ENCODE measurements at regions not wholly inside any gene's neighbourhood (a gene's known extent, or its start where the extent isn't known, plus 50 kb on each side); places are given as distances from the start of the nearest gene placed in this dataset.

DNA sequence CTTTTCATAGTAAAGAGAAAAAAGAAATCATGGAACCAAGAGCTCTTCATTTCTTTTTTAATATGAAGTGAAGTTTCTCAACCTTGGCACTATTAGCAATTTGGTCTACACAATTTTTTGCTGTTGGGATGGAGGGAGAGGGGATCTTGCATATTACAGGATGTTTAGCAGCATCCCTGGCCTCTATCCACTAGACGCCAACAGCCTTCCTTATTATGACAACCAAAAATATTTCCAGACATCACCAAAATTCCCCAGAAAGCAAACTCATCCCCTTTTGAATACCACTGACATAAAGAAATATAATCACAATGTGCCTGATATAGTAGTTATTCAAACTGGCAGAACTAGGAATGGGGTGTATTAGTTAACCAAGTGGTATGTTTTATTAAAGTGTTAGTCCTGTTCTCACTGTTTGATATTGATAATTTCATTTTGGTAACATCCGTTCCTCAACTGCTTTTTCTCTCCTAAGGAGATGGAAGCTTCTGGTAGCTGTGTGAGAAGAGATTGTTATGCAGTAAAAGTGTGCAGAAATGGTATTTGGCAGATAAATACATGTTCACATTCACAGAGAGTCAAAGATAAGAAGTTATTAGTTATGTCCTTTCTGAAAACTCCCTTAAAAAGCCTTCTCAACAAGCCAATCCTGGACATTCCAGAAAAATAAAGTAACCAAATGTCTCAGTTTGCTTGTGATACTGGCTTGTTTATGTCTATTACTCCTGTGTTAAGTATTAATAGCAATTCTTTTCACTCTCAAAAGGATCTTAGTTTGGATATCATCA, 699.9 kb downstream of the C12orf50 start:
- DNase-seq = no peak
- H3K9ac ChIP-seq (ENCODE audit: insufficient read depth, low read length, poor library complexity, severe bottlenecking) = no peak overlapping the region
- no CpG with 5 or more reads among the region's 2 CpGs for WGBS (ENCODE audit: insufficient coverage)
- H3K36me3 Mint-ChIP-seq = no peaks in the 10 kb centered on the region
- no peak overlapping the region for H3K4me3 ChIP-seq (replicated peaks in 1 of 3; ENCODE audit: low read depth in 2 of 3, low read length in 3 of 3)
- no peaks in the 10 kb centered on the region for H3K36me3 ChIP-seq (replicated peaks in 1 of 2; ENCODE audit: control insufficient read depth in 1 of 2, insufficient read depth in 2 of 2, low read length in 2 of 2)
- peaks cover 0 to 8% of the 10 kb centered on the region in 2 donors for H3K9me3 ChIP-seq (replicated peaks in 1 of 2; ENCODE audit: control insufficient read depth in 1 of 2, insufficient read depth in 1 of 2, low read length in 2 of 2)
- no peak overlapping the region for H3K27ac ChIP-seq (ENCODE audit: low read depth in 1 of 2, low read length in 2 of 2)
- H3K27me3 ChIP-seq (ENCODE audit: control insufficient read depth in 2 of 2, insufficient read depth in 2 of 2, low read length in 2 of 2) = no peaks in the 10 kb centered on the region
- no peak overlapping the region for H2AFZ ChIP-seq (ENCODE audit: insufficient read depth, low read depth, low read length, poor library complexity, severe bottlenecking)
- TF ChIP-seq, protein P1, sequence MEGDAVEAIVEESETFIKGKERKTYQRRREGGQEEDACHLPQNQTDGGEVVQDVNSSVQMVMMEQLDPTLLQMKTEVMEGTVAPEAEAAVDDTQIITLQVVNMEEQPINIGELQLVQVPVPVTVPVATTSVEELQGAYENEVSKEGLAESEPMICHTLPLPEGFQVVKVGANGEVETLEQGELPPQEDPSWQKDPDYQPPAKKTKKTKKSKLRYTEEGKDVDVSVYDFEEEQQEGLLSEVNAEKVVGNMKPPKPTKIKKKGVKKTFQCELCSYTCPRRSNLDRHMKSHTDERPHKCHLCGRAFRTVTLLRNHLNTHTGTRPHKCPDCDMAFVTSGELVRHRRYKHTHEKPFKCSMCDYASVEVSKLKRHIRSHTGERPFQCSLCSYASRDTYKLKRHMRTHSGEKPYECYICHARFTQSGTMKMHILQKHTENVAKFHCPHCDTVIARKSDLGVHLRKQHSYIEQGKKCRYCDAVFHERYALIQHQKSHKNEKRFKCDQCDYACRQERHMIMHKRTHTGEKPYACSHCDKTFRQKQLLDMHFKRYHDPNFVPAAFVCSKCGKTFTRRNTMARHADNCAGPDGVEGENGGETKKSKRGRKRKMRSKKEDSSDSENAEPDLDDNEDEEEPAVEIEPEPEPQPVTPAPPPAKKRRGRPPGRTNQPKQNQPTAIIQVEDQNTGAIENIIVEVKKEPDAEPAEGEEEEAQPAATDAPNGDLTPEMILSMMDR (IDR thresholded peaks at IDR 0.05) = no peak
- no peaks in the 10 kb centered on the region for H3K4me1 ChIP-seq (ENCODE audit: control insufficient read depth in 1 of 2, insufficient read depth in 2 of 2, low read length in 2 of 2)
- no peaks in the 10 kb centered on the region for H3K4me1 Mint-ChIP-seq
- H3K4me2 ChIP-seq (replicated peaks; ENCODE audit: extremely low read depth, low read length, poor library complexity, severe bottlenecking) = no peak overlapping the region
- peaks cover 0 to 9% (median 3%) of the 10 kb centered on the region in 7 donors for H3K9me3 Mint-ChIP-seq
- H3K27ac Mint-ChIP-seq = no peak overlapping the region
- intact Hi-C loops (cut with micrococcal nuclease) = no loop called here
- peaks cover 0 to 3% (median 2%) of the 10 kb centered on the region in 3 donors for H3K27me3 Mint-ChIP-seq (ENCODE audit: low read depth in 3 of 3)
- H4K20me1 ChIP-seq (ENCODE audit: insufficient read depth, low read length) = no peaks in the 10 kb centered on the region
- no peaks in the 10 kb centered on the region for H3K79me2 ChIP-seq (ENCODE audit: insufficient read depth, low read length)
- no peak overlapping the region for H3K4me3 Mint-ChIP-seq

DNA sequence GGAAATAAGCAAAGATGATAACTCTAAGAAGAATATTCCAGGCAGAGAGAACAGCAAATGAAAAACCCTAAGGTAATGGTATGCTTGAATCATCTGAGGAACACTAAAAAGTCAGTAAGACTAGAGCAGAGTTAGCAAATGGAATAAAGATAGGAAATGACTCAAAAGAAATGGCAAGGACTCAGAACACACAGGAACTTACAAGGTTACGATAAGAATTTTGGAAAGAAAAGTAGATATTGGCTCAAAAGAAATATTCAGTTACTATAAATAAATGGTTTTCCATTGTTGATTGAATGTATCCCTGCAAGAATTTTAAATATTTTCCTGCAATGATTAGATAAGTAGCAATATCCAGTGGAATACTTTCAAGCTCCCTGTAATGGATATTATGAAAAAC, 705.8 kb downstream of the C12orf50 start:
- no peaks in the 10 kb centered on the region for H4K20me1 ChIP-seq (ENCODE audit: insufficient read depth, low read length)
- H3K4me3 ChIP-seq (replicated peaks in 1 of 3; ENCODE audit: low read depth in 2 of 3, low read length in 3 of 3) = no peak overlapping the region
- Mint-ChIP-seq H3K36me3 (no peaks in the 10 kb centered on the region), H3K9me3 (peaks cover 0 to 3% (median 1%) of the 10 kb centered on the region in 7 donors), H3K4me1 (no peaks in the 10 kb centered on the region), H3K4me3 (no peak overlapping the region), H3K27ac (no peak overlapping the region), H3K27me3 (ENCODE audit: low read depth in 3 of 3) (peaks cover 0 to 2% (median 0%) of the 10 kb centered on the region in 3 donors)
- H3K4me2 ChIP-seq (replicated peaks; ENCODE audit: extremely low read depth, low read length, poor library complexity, severe bottlenecking) = no peak overlapping the region
- H3K27ac ChIP-seq (ENCODE audit: low read depth in 1 of 2, low read length in 2 of 2) = no peak overlapping the region
- no CpG with 5 or more reads among the region's 1 CpG for WGBS (ENCODE audit: insufficient coverage)
- no peaks in the 10 kb centered on the region for H3K36me3 ChIP-seq (replicated peaks in 1 of 2; ENCODE audit: control insufficient read depth in 1 of 2, insufficient read depth in 2 of 2, low read length in 2 of 2)
- TF ChIP-seq, protein P1 (IDR thresholded peaks at IDR 0.05) = no peak
- intact Hi-C loops (cut with micrococcal nuclease) = no loop called here
- no peaks in the 10 kb centered on the region for H3K9me3 ChIP-seq (replicated peaks in 1 of 2; ENCODE audit: control insufficient read depth in 1 of 2, insufficient read depth in 1 of 2, low read length in 2 of 2)
- no peaks in the 10 kb centered on the region for H3K4me1 ChIP-seq (ENCODE audit: control insufficient read depth in 1 of 2, insufficient read depth in 2 of 2, low read length in 2 of 2)
- H3K9ac ChIP-seq (ENCODE audit: insufficient read depth, low read length, poor library complexity, severe bottlenecking) = no peak overlapping the region
- H3K27me3 ChIP-seq (ENCODE audit: control insufficient read depth in 2 of 2, insufficient read depth in 2 of 2, low read length in 2 of 2) = no peaks in the 10 kb centered on the region
- no peaks in the 10 kb centered on the region for H3K79me2 ChIP-seq (ENCODE audit: insufficient read depth, low read length)
- DNase-seq = no peak
- H2AFZ ChIP-seq (ENCODE audit: insufficient read depth, low read depth, low read length, poor library complexity, severe bottlenecking) = no peak overlapping the region

Data from CD14-positive monocyte (primary cell).